NCI-H82 treated with DMSO at 0.1 percent for 48 hours (cell line): ENCODE measurements at regions not wholly inside any gene's neighbourhood (a gene's known extent, or its start where the extent isn't known, plus 50 kb on each side); places are given as distances from the start of the nearest gene placed in this dataset.
A peak's percentile ranks its signal among the peaks of the same experiment; 100 is the strongest.
"Not testable (repeated sequence)": the region's sequence is repeated elsewhere in the genome, so short reads cannot be mapped to it uniquely, and the experiment has no call there.

ENCODE experiments used
- DNase-seq: peaks from one replicate; lab custom pipeline; 2025; ENCODE audit not compliant: unreplicated experiment; lab: John Stamatoyannopoulos, UW

- not testable (repeated sequence) for DNase-seq
Observed at GRCh38 chr7:135872861-135873260, 104.3 kb downstream of the MTPN start.

GRCh38 chr7:135862586-135863340 is 114.2 kb upstream of the FAM180A start:
- peak; percentile 97 for DNase-seq

DNA sequence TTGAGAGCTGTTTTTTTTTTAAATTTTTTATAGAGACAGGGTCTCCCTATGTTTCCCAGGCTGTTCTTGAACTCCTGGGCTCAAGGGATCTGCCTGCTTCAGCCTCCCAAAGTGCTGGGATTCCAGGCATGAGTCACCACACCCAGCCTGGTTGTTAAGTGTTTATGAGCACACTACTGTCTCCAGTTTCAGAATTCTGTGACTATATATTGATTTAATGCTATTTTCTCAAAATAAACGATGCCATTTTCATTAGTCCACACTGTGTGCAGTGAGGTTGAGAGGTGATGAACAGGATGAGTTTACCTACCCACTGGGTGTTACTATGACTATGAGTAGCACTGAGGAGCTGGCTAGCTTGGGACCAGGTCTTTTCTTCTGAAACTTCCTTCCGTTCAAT is 110.9 kb upstream of the FAM180A start:
- no peak for DNase-seq

GRCh38 chr7:135858851-135859250 is 110.2 kb upstream of the FAM180A start:
- DNase-seq: no peak

- no peak for DNase-seq
Observed at GRCh38 chr7:135858379-135858778, 109.8 kb upstream of the FAM180A start.

- no peak for DNase-seq
Observed at GRCh38 chr7:135857519-135858274, 109.1 kb upstream of the FAM180A start.

- no peak for DNase-seq
Observed at GRCh38 chr7:135856356-135857144, 107.9 kb upstream of the FAM180A start.

DNA sequence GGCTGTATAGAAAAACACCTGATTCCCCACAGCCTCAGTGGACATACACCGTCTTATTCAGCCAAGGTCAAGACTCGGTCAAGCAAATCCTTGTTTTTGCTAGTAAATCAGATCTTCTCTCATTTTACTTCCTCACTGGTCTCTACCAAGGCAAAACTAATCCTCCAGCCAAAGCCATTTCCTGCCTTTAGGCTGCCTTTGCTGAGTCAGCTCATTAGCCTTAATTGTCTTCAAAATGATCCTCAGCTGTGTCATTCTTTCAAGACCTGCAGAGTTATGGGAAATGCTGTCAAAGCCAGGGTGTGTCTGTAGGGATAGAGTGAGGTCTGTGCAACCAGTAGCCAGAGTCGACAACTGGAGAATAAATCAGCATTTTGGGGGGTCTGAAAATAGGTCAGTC is 107.2 kb upstream of the FAM180A start:
- peak; percentile 38 for DNase-seq

- DNase-seq: no peak
Observed at GRCh38 chr7:135853499-135853898, 104.9 kb upstream of the FAM180A start.

DNA sequence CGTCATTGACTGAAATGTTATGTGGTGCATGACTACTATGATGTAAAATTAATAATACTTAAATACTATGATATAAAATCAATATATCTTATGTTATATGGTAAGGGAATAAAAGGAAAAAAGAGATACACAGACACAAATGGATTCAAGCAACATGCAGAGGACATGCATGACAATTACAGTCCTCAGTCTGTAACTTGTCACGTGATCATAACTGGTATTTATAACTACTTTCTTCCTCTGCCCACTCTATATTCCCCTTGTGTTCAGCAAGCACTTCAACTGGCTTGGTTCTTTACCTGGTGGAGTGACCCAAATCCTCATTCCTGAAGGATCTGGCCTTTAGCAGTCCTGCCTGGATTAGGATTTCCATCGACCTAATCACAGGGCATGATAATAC is 104.4 kb upstream of the FAM180A start:
- no peak for DNase-seq

- DNase-seq: no peak
Observed at GRCh38 chr7:135847242-135847641, 98.6 kb upstream of the FAM180A start.

- DNase-seq: no peak
Observed at GRCh38 chr7:135846339-135846738, 97.7 kb upstream of the FAM180A start.

DNA sequence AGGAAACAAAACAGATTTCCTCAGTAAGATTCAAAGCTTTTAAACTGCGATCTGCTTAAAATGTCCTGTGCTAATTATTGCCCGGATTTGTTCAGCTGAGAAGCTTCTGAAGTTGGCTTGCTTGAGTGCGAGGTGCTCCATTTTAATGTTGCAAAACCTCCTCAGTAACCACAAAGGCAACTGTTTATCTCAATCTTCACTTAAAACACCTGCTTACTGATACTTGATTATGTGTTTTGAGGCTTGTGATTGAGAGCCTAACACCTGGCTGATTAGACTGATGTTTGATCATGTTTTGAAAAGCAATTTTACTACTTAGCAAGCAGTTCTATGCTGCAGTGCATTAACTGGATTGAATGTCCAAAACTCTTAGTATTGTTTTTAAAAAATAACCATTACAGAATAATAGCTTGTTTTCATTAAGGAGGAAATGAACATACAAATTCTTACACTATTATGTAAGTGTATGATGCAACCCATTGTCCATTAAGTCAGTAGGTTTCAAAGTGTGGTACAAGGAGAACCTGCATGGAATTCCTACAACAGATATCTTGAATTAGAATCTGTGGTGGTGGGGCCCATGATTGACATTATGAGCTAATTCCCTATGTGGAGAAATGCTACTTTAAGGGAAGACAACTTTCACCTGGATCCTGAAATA is 96.9 kb upstream of the FAM180A start:
- DNase-seq: no peak

GRCh38 chr7:135844903-135845302 is 96.3 kb upstream of the FAM180A start:
- no peak for DNase-seq

- no peak for DNase-seq
Observed at GRCh38 chr7:135843214-135843613, 94.6 kb upstream of the FAM180A start.

DNA sequence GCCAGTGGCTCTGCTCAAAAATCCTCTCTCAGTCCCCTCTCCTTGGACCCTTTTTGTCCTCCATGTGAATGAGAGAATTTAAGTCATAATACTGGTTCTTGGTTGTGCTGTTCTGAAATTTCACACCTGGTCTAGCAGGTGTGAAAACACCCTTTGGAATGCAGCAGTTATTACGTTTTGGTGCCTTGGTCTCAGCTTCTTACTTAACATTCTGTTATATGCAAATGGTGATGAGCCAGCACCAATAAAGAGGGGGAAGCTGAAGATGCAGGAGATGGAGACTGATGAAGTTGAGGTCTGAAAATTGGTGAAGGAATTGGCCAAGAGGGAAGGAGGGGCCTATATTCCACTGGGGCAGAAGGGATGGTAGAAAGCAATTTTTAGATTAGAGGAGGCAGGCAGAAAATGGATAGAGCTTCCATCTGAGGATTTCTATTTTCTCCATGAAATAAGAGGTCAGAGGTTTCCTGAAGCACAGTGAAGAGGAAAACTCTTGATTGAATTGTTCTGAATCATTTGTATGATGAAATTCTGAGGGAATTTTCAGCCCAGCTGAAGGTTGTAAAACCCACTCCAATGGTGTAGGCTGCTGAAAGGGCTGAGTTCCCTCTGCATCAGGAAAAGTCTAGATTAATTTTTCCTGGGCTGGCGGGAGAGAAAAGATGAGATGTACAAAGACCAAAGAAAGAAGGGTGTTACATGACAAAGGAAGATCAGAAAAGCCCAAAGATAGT is 94.0 kb upstream of the FAM180A start:
- DNase-seq: no peak

DNA sequence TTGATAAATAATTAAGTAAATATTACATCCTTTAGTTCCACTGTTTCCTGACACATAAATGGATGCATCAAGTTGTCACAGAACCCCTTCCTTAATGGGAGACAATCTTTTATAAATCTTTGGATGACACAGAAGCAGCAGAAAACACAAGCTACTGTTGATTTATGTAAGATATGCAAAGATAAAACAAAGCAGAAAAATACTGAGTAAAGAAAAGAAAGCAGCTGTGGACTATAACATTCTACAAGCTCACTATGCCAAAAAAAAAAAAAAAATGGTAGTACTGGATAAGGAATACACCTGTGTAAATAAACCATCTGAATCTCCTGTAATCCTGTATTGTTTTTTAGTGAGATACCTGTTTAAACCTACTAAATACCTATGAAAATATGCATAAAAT is 92.0 kb upstream of the FAM180A start:
- DNase-seq: no peak

DNA sequence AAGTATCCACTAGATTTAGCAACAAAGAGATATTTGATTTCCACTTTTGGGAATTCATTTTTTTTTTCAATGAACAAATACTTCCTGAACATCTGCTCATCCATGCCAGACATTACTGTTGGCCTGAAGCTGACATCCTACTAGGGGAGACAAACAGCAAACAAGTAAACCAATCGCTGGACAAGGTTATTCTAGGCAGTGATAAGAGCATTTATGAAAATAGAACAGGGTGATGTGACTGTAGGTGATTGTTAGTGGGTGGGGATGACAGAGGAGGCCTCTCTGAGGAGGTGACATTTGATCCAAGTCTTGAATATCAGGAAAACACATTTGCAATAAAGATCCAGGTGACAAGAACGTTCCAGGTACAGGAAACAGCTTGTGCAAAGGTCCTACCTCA is 89.1 kb upstream of the FAM180A start:
- no peak for DNase-seq

- DNase-seq: no peak
Observed at GRCh38 chr7:135834266-135834665, 85.7 kb upstream of the FAM180A start.

DNA sequence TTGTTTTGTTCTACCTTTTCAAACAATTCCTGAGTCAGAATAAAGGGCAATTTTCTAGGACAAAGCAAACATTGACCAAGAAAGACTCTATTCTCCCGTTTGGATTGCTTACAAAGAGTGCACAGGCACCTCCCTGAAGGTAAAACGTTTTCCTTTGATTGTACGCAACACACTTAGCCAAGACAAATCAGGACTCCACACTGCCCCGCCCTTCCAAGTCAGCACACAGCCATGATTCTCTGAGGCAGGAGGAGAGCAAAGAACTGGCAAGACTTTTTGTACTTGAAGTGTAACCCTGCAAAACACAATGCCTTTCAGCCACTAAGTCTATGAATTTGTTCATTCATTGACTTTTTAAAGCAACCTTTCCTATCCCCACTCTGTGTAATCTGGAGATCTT is 85.0 kb upstream of the FAM180A start:
- DNase-seq: no peak
